ENCODE measurements at regions not wholly inside any gene's neighbourhood (a gene's known extent, or its start where the extent isn't known, plus 50 kb on each side); places are given as distances from the start of the nearest gene placed in this dataset.

- H3K4me3 ChIP-seq: no peak overlapping the region
- no peak overlapping the region for H3K27ac ChIP-seq
- intact Hi-C loops (cut with DNase I): no loop called here
- peak in 4 of 5 donors; percentile 34 to 81 (median 61) for DNase-seq
- no peaks in the 10 kb centered on the region for H3K9me3 ChIP-seq
- TF ChIP-seq CTCF (IDR thresholded peaks at IDR 0.05) (no peak), POLR2A (IDR thresholded peaks at IDR 0.05) (no peak)
- no peaks in the 10 kb centered on the region for H3K27me3 ChIP-seq
- ATAC-seq: peak in 3 of 4 donors; percentile 42 to 91 (median 83)
- 39 to 41% (median 41%) methylated on average over 17 of the region's 17 CpGs for WGBS, 4 donors
- peaks cover 0 to 24% (median 0%) of the 10 kb centered on the region in 12 donors for H3K4me1 ChIP-seq
- no peaks in the 10 kb centered on the region for H3K36me3 ChIP-seq
Observed at GRCh38 chr2:11941201-11942177, 195.1 kb downstream of the LPIN1 start.

- Histone ChIP-seq H3K36me3 (no peaks in the 10 kb centered on the region), H3K27ac (no peak overlapping the region), H3K4me3 (no peak overlapping the region), H3K9me3 (no peaks in the 10 kb centered on the region), H3K27me3 (no peaks in the 10 kb centered on the region), H3K4me1 (peaks cover 0 to 24% (median 0%) of the 10 kb centered on the region in 12 donors)
- no peak for TF ChIP-seq CTCF (IDR thresholded peaks at IDR 0.05)
- DNase-seq: no peak
- ATAC-seq: no peak
- WGBS, 4 donors: 92 to 95% (median 93%) methylated on average over 5 of the region's 5 CpGs
- intact Hi-C loops (cut with DNase I): no loop called here
Observed at GRCh38 chr2:11942178-11942569, 195.7 kb downstream of the LPIN1 start.

GRCh38 chr2:11944311-11944710, 197.9 kb downstream of the LPIN1 start:
- no peaks in the 10 kb centered on the region for H3K27me3 ChIP-seq
- H3K36me3 ChIP-seq: no peaks in the 10 kb centered on the region
- TF ChIP-seq POLR2A (IDR thresholded peaks at IDR 0.05) (no peak), CTCF (IDR thresholded peaks at IDR 0.05) (no peak)
- DNase-seq (no peak), ATAC-seq (no peak)
- no peaks in the 10 kb centered on the region for H3K9me3 ChIP-seq
- H3K4me3 ChIP-seq: no peak overlapping the region
- H3K4me1 ChIP-seq: peaks cover 0 to 17% (median 0%) of the 10 kb centered on the region in 12 donors
- intact Hi-C loops (cut with DNase I): no loop called here
- H3K27ac ChIP-seq: no peak overlapping the region
- 75 to 89% (median 88%) methylated on average over 4 of the region's 4 CpGs for WGBS, 4 donors
